WERI-Rb-1 (cell line): ENCODE measurements at regions not wholly inside any gene's neighbourhood (a gene's known extent, or its start where the extent isn't known, plus 50 kb on each side); places are given as distances from the start of the nearest gene placed in this dataset.

ENCODE experiments used
- DNase-seq: peaks from one replicate; pipeline ENCODE4 v3.0.0-alpha.2; 2020
- H3K27ac ChIP-seq: fragments of 250-450 bp; sonication (Bioruptor Pico); 2 replicates; pipeline ENCODE4 v1.5.1; 2020; ENCODE audit warnings: mild to moderate bottlenecking, moderate library complexity
- H3K27me3 ChIP-seq: fragments of 250-450 bp; sonication (Bioruptor Pico); 2 replicates; pipeline ENCODE4 v1.5.1; 2021; ENCODE audit warnings: mild to moderate bottlenecking, low read depth, moderate library complexity; ENCODE audit not compliant: insufficient read depth, severe bottlenecking
- H3K36me3 ChIP-seq: fragments of 250-450 bp; sonication (Bioruptor Pico); 2 replicates; pipeline ENCODE4 v1.5.1; 2020; ENCODE audit warnings: mild to moderate bottlenecking, moderate library complexity
- H3K4me3 ChIP-seq: 2 replicates; pipeline ENCODE4 v1.5.1; 2011; ENCODE audit warnings: low read depth, mild to moderate bottlenecking, control low read depth, low read length
- H3K9me3 ChIP-seq: fragments of 250-450 bp; sonication (Bioruptor Pico); 2 replicates; pipeline ENCODE4 v1.5.1; 2021; ENCODE audit warnings: mild to moderate bottlenecking, moderate library complexity; ENCODE audit not compliant: severe bottlenecking
- TF ChIP-seq, protein P1 (sequence below): IDR thresholded peaks from 2 replicates; pipeline ENCODE4 v1.5.1; 2011; ENCODE audit warnings: low read depth, mild to moderate bottlenecking, control low read depth, inconsistent platforms, low read length

DNA sequence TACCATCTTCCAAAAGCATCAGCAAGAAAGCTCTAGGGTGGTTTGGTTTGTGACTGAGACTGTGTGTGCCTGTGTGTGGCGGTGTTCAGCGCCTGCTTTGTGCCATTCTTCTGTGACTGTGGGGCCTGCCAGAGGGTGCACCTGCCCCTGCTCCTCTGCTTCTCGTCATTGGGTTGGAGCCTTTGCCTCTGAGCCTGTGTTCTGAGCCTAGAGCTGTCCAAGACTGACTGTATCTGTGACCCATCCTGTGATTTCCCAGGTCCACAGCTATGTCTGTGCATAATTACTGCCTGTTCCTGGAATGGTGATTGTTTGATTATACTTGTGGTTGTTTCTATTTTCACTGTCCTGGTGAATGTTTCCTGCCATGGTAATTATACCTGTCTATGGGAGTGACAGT, 57.1 kb upstream of the KLHL29 start:
- H3K27me3 ChIP-seq = no peaks in the 10 kb centered on the region
- no peak overlapping the region for H3K27ac ChIP-seq
- no peaks in the 10 kb centered on the region for H3K36me3 ChIP-seq
- no peak overlapping the region for H3K4me3 ChIP-seq
- DNase-seq = no peak
- H3K9me3 ChIP-seq = no peaks in the 10 kb centered on the region
- TF ChIP-seq, protein P1, sequence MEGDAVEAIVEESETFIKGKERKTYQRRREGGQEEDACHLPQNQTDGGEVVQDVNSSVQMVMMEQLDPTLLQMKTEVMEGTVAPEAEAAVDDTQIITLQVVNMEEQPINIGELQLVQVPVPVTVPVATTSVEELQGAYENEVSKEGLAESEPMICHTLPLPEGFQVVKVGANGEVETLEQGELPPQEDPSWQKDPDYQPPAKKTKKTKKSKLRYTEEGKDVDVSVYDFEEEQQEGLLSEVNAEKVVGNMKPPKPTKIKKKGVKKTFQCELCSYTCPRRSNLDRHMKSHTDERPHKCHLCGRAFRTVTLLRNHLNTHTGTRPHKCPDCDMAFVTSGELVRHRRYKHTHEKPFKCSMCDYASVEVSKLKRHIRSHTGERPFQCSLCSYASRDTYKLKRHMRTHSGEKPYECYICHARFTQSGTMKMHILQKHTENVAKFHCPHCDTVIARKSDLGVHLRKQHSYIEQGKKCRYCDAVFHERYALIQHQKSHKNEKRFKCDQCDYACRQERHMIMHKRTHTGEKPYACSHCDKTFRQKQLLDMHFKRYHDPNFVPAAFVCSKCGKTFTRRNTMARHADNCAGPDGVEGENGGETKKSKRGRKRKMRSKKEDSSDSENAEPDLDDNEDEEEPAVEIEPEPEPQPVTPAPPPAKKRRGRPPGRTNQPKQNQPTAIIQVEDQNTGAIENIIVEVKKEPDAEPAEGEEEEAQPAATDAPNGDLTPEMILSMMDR = no peak

- no peaks in the 10 kb centered on the region for H3K9me3 ChIP-seq
- H3K36me3 ChIP-seq = no peaks in the 10 kb centered on the region
- H3K27me3 ChIP-seq = no peaks in the 10 kb centered on the region
- peak; percentile 31 for DNase-seq
- H3K4me3 ChIP-seq = no peak overlapping the region
- no peak overlapping the region for H3K27ac ChIP-seq
- TF ChIP-seq, protein P1 = peak; percentile 67
Observed at GRCh38 chr2:23330214-23330613, 54.8 kb upstream of the KLHL29 start.
